ENCODE measurements at regions not wholly inside any gene's neighbourhood (a gene's known extent, or its start where the extent isn't known, plus 50 kb on each side); places are given as distances from the start of the nearest gene placed in this dataset.
"Not testable (repeated sequence)": the region's sequence is repeated elsewhere in the genome, so short reads cannot be mapped to it uniquely, and the experiment has no call there.

GRCh38 chr13:81230386-81230785 is 889.5 kb upstream of the SPRY2 start:
- TF ChIP-seq EZH2phosphoT487 (IDR thresholded peaks at IDR 0.05; ENCODE audit: borderline replicate concordance, low read depth, low read length), result no peak
- TF ChIP-seq, protein P1, sequence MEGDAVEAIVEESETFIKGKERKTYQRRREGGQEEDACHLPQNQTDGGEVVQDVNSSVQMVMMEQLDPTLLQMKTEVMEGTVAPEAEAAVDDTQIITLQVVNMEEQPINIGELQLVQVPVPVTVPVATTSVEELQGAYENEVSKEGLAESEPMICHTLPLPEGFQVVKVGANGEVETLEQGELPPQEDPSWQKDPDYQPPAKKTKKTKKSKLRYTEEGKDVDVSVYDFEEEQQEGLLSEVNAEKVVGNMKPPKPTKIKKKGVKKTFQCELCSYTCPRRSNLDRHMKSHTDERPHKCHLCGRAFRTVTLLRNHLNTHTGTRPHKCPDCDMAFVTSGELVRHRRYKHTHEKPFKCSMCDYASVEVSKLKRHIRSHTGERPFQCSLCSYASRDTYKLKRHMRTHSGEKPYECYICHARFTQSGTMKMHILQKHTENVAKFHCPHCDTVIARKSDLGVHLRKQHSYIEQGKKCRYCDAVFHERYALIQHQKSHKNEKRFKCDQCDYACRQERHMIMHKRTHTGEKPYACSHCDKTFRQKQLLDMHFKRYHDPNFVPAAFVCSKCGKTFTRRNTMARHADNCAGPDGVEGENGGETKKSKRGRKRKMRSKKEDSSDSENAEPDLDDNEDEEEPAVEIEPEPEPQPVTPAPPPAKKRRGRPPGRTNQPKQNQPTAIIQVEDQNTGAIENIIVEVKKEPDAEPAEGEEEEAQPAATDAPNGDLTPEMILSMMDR (conservative IDR thresholded peaks at IDR 0.05; ENCODE audit: low read length), result no peak
- intact Hi-C loops (cut with micrococcal nuclease; ENCODE audit: unreplicated experiment), result no loop called here
- DNase-seq (ENCODE audit: low spot score), result no peak
- Histone ChIP-seq H3K4me1 (ENCODE audit: insufficient read depth, low read length, poor library complexity, severe bottlenecking) (no peaks in the 10 kb centered on the region), H3K9me3 (ENCODE audit: low read length) (0 out of 2 replicates have a peak, but pooled peaks cover 4% of the 10 kb centered on the region), H3K79me2 (ENCODE audit: insufficient read depth, low read depth, low read length) (no peaks in the 10 kb centered on the region), H3K36me3 (ENCODE audit: insufficient read depth, low read length) (no peaks in the 10 kb centered on the region), H3K4me2 (ENCODE audit: low read length) (no peak overlapping the region), H3K27ac (ENCODE audit: low read depth, low read length, poor library complexity, severe bottlenecking) (no peak overlapping the region), H3K9me2 (ENCODE audit: insufficient read depth, low read length) (no peaks in the 10 kb centered on the region), H2AFZ (ENCODE audit: low read length) (no peak overlapping the region), H3K4me3 (ENCODE audit: low read depth, low read length, poor library complexity, severe bottlenecking) (no peak overlapping the region), H4K20me1 (ENCODE audit: insufficient read depth, low read length) (no peaks in the 10 kb centered on the region)
- BruUV-seq (replicated peaks), result no TSS peak
- POLR2A ChIA-PET, result interaction anchor here (0.7 kb wide), 1 partner anchor 171 kb away, joined by 4 read pairs; no protein-coding TSS in a partner anchor
- CTCF ChIA-PET (ENCODE audit: unreplicated experiment), result no interaction called here

- H3K9me3 ChIP-seq (ENCODE audit: low read length); H3K4me3 ChIP-seq (ENCODE audit: low read depth, low read length, poor library complexity, severe bottlenecking); H3K36me3 ChIP-seq (ENCODE audit: insufficient read depth, low read length); H3K4me1 ChIP-seq (ENCODE audit: insufficient read depth, low read length, poor library complexity, severe bottlenecking); H3K9me2 ChIP-seq (ENCODE audit: insufficient read depth, low read length); H3K27ac ChIP-seq (ENCODE audit: low read depth, low read length, poor library complexity, severe bottlenecking); BruUV-seq (replicated peaks); POLR2A ChIA-PET; H2AFZ ChIP-seq (ENCODE audit: low read length); DNase-seq (ENCODE audit: low spot score); intact Hi-C loops (cut with micrococcal nuclease; ENCODE audit: unreplicated experiment); CTCF ChIA-PET (ENCODE audit: unreplicated experiment); H3K79me2 ChIP-seq (ENCODE audit: insufficient read depth, low read depth, low read length); H4K20me1 ChIP-seq (ENCODE audit: insufficient read depth, low read length); H3K4me2 ChIP-seq (ENCODE audit: low read length): not testable (repeated sequence)
Observed at GRCh38 chr13:81226830-81227229, 885.9 kb upstream of the SPRY2 start.

GRCh38 chr13:81224209-81224833 is 883.4 kb upstream of the SPRY2 start:
- Histone ChIP-seq H3K36me3 (ENCODE audit: insufficient read depth, low read length) (no peaks in the 10 kb centered on the region), H2AFZ (ENCODE audit: low read length) (no peak overlapping the region), H3K4me1 (ENCODE audit: insufficient read depth, low read length, poor library complexity, severe bottlenecking) (no peaks in the 10 kb centered on the region), H3K27ac (ENCODE audit: low read depth, low read length, poor library complexity, severe bottlenecking) (no peak overlapping the region), H3K9me2 (ENCODE audit: insufficient read depth, low read length) (no peaks in the 10 kb centered on the region), H4K20me1 (ENCODE audit: insufficient read depth, low read length) (no peaks in the 10 kb centered on the region), H3K4me3 (ENCODE audit: low read depth, low read length, poor library complexity, severe bottlenecking) (no peak overlapping the region), H3K9me3 (ENCODE audit: low read length) (0 out of 2 replicates have a peak, but pooled peaks cover 4% of the 10 kb centered on the region), H3K79me2 (ENCODE audit: insufficient read depth, low read depth, low read length) (no peaks in the 10 kb centered on the region), H3K4me2 (ENCODE audit: low read length) (no peak overlapping the region)
- ChIA-PET POLR2A (no interaction called here), CTCF (ENCODE audit: unreplicated experiment) (no interaction called here)
- DNase-seq (ENCODE audit: low spot score), result no peak
- BruUV-seq (replicated peaks), result no TSS peak
- TF ChIP-seq EZH2phosphoT487 (IDR thresholded peaks at IDR 0.05; ENCODE audit: borderline replicate concordance, low read depth, low read length), result no peak
- TF ChIP-seq, protein P1 (conservative IDR thresholded peaks at IDR 0.05; ENCODE audit: low read length), result no peak
- intact Hi-C loops (cut with micrococcal nuclease; ENCODE audit: unreplicated experiment), result no loop called here
